Naive thymus-derived CD4-positive, alpha-beta T cell (primary cell): ENCODE measurements at regions not wholly inside any gene's neighbourhood (a gene's known extent, or its start where the extent isn't known, plus 50 kb on each side); places are given as distances from the start of the nearest gene placed in this dataset.
"Not testable (repeated sequence)": the region's sequence is repeated elsewhere in the genome, so short reads cannot be mapped to it uniquely, and the experiment has no call there.

Source experiments
- ATAC-seq: fragments of 150-1000 bp; cut with Tn5 transposase; 2 replicates; pipeline ENCODE4 v1.10.0; 2021; ENCODE audit warnings: mild to moderate bottlenecking, moderate library complexity
- CTCF ChIA-PET: fragments of 350-600 bp; sonication (Branson Sonifier 250); formaldehyde crosslinking; loops from one replicate; lab custom pipeline; 2021; ENCODE audit warnings: antibody characterized with exemption; lab: Charles Lee
- POLR2A ChIA-PET: fragments of 350-600 bp; sonication (Branson Sonifier 250); formaldehyde crosslinking; loops from one replicate; lab custom pipeline; 2021; ENCODE audit warnings: antibody characterized with exemption, inconsistent platforms; lab: Charles Lee
- DNase-seq, 9 donors: peaks; one replicate each; pipeline versions ENCODE4 v3.0.0 to v3.0.0-alpha.2; 2020 to 2022; ENCODE audit warnings: mixed read lengths in 1 of 9
- H3K27ac ChIP-seq: one replicate; pipeline ENCODE4 v1.7.0; 2013; ENCODE audit warnings: mild to moderate bottlenecking, low read depth, low read length, moderate library complexity
- H3K27me3 ChIP-seq, 2 donors: one replicate each; pipeline ENCODE4 v1.7.0; 2013; ENCODE audit warnings: low read length in 2 of 2, mild to moderate bottlenecking in 2 of 2, moderate library complexity in 2 of 2; ENCODE audit not compliant: control insufficient read depth in 2 of 2, insufficient read depth in 2 of 2
- H3K36me3 ChIP-seq, 3 experiments: 1 replicate in 2 of 3; 2 replicates in 1 of 3; pipeline ENCODE4 v1.7.0; 2013; ENCODE audit warnings: low read length in 3 of 3, mild to moderate bottlenecking in 3 of 3, moderate library complexity in 1 of 3; ENCODE audit not compliant: insufficient read depth in 3 of 3, control insufficient read depth in 2 of 3
- H3K4me1 ChIP-seq, 2 donors: one replicate each; pipeline ENCODE4 v1.7.0; 2013; ENCODE audit warnings: low read length in 2 of 2, mild to moderate bottlenecking in 2 of 2, moderate library complexity in 1 of 2; ENCODE audit not compliant: control insufficient read depth in 2 of 2, insufficient read depth in 2 of 2
- H3K4me3 ChIP-seq: 2 replicates; pipeline ENCODE4 v1.7.0; 2013; ENCODE audit warnings: mild to moderate bottlenecking, low read length
- H3K9me3 ChIP-seq, 3 experiments: 1 replicate in 2 of 3; 2 replicates in 1 of 3; pipeline ENCODE4 v1.7.0; 2013; ENCODE audit warnings: low read length in 3 of 3; ENCODE audit not compliant: control insufficient read depth in 2 of 3
- H3K27ac Mint-ChIP-seq, 9 donors: one replicate each; pipeline ENCODE4 v1.8.0; 2020 to 2022; ENCODE audit warnings: mixed read lengths in 9 of 9, mild to moderate bottlenecking in 8 of 9, moderate library complexity in 5 of 9, inconsistent platforms in 2 of 9
- H3K27me3 Mint-ChIP-seq, 5 donors: one replicate each; pipeline ENCODE4 v1.8.0; 2021 to 2022; ENCODE audit warnings: mixed read lengths in 5 of 5, mild to moderate bottlenecking in 1 of 5
- H3K36me3 Mint-ChIP-seq, 5 donors: one replicate each; pipeline ENCODE4 v1.8.0; 2020 to 2022; ENCODE audit warnings: mixed read lengths in 5 of 5, mild to moderate bottlenecking in 3 of 5, inconsistent platforms in 1 of 5
- H3K4me1 Mint-ChIP-seq, 7 donors: one replicate each; pipeline ENCODE4 v1.8.0; 2020 to 2022; ENCODE audit warnings: mixed read lengths in 7 of 7, mild to moderate bottlenecking in 3 of 7, inconsistent platforms in 1 of 7
- H3K4me3 Mint-ChIP-seq, 10 donors: one replicate each; pipeline ENCODE4 v1.8.0; 2020 to 2022; ENCODE audit warnings: mild to moderate bottlenecking in 10 of 10, mixed read lengths in 10 of 10, moderate library complexity in 6 of 10, inconsistent platforms in 2 of 10
- H3K9me3 Mint-ChIP-seq, 11 donors: one replicate each; pipeline ENCODE4 v1.8.0; 2020 to 2022; ENCODE audit warnings: mixed read lengths in 11 of 11, mild to moderate bottlenecking in 4 of 11, inconsistent platforms in 1 of 11, moderate library complexity in 1 of 11
- intact Hi-C, 2 donors: fragments of 100-400 bp; cut with micrococcal nuclease; formaldehyde crosslinking; loops; one replicate each; pipeline ENCODE4 v1.15.1; 2023

DNA sequence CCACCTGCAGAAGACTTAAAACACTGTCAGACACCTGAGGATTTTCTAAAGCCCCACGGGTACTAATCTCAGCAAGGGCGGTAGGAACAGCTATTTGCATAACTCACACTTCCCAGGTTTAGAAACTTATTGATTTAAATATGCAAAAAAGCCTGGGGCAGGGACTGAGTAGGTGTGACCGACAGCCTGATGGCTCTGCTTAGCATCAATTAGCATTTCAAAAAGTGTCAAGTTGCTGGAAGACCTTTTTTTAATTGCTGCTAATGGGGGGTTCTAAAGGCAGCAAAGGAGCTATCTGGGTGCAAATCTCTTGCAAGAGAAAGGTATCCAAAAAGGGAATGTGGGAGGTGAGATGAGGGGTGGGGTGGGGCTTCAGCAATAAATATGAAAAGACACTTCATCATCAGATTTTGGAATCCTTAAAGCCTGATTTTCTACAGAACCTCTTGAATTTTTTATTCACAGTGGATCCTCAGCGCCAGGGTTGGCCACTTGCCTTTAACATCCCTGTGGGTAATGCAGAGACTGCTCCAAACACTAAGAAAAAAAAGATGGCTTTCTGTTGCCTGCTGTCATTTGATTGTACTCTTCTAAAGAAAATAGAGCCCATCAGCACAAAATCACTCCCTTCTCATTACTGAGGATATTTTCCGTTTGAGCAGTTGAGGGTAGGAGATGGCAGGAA, 121.1 kb upstream of the RMP24 start:
- ChIA-PET CTCF (no interaction called here), POLR2A (no interaction called here)
- H3K4me1 ChIP-seq: no peaks in the 10 kb centered on the region
- Mint-ChIP-seq H3K36me3 (peaks cover 0 to 3% (median 0%) of the 10 kb centered on the region in 5 donors), H3K9me3 (peaks cover 0 to 4% (median 0%) of the 10 kb centered on the region in 11 donors), H3K4me1 (no peaks in the 10 kb centered on the region), H3K27me3 (peaks cover 0 to 9% (median 6%) of the 10 kb centered on the region in 5 donors), H3K4me3 (no peak overlapping the region), H3K27ac (no peak overlapping the region)
- no peak overlapping the region for H3K4me3 ChIP-seq
- DNase-seq: no peak
- no peaks in the 10 kb centered on the region for H3K36me3 ChIP-seq
- intact Hi-C loops: no loop called here
- H3K27me3 ChIP-seq: no peaks in the 10 kb centered on the region
- ATAC-seq: no peak
- no peak overlapping the region for H3K27ac ChIP-seq
- H3K9me3 ChIP-seq: no peaks in the 10 kb centered on the region

DNA sequence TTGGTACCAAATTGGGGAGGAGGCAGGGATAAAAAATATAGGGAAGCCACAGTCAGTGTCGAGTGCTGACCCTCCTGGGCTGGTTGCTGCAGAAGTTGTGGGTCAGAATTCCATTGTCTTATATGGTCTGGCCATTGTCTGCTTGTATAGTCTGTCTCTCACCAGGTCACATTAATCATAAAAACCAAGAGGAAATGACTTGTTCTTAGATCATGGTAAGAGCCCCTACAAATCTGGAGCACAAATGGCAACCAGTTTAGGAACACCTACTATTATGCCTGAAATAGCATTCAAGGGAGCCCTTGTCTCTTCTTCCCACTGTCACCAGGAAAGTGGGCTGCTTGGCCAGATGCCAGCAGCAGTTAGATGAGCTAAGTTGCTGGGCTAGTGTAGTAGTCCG, 119.7 kb upstream of the RMP24 start:
- DNase-seq: no peak
- ATAC-seq: no peak
- no peaks in the 10 kb centered on the region for H3K9me3 ChIP-seq
- H3K4me3 Mint-ChIP-seq: no peak overlapping the region
- no peaks in the 10 kb centered on the region for H3K36me3 ChIP-seq
- no peak overlapping the region for H3K27ac ChIP-seq
- CTCF ChIA-PET: no interaction called here
- H3K9me3 Mint-ChIP-seq: peaks cover 0 to 6% (median 0%) of the 10 kb centered on the region in 11 donors
- no peaks in the 10 kb centered on the region for H3K27me3 ChIP-seq
- H3K36me3 Mint-ChIP-seq: peaks cover 0 to 3% (median 0%) of the 10 kb centered on the region in 5 donors
- H3K4me1 Mint-ChIP-seq: no peaks in the 10 kb centered on the region
- no peaks in the 10 kb centered on the region for H3K4me1 ChIP-seq
- H3K27me3 Mint-ChIP-seq: peaks cover 0 to 10% (median 6%) of the 10 kb centered on the region in 5 donors
- POLR2A ChIA-PET: no interaction called here
- H3K4me3 ChIP-seq: no peak overlapping the region
- H3K27ac Mint-ChIP-seq: no peak overlapping the region
- intact Hi-C loops: no loop called here

DNA sequence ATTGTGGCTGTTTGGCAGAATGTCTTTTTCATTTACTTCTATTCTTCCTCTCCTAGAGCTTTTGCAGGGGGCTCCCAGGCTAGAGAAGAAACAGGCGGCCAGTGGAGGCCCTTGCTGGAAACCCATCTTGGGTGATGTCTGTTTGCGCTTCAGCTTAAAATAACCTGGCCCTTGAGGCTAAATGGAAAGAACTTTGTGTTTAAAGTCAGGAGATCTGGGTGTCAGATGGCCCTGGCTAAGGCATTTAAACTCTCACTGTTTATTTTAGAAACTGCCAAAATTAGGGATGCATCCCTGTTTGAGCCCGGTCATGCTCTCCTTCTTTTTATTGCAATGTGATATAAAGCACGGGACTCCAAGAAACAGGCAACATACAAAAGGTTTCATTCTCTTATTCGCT, 118.4 kb upstream of the RMP24 start:
- Histone ChIP-seq H3K27ac (no peak overlapping the region), H3K36me3 (no peaks in the 10 kb centered on the region), H3K4me1 (no peaks in the 10 kb centered on the region), H3K27me3 (no peaks in the 10 kb centered on the region), H3K9me3 (no peaks in the 10 kb centered on the region), H3K4me3 (no peak overlapping the region)
- Mint-ChIP-seq H3K4me1 (no peaks in the 10 kb centered on the region), H3K9me3 (peaks cover 0 to 6% (median 0%) of the 10 kb centered on the region in 11 donors), H3K27ac (no peak overlapping the region), H3K27me3 (peaks cover 0 to 14% (median 8%) of the 10 kb centered on the region in 5 donors), H3K4me3 (no peak overlapping the region), H3K36me3 (peaks cover 0 to 3% (median 0%) of the 10 kb centered on the region in 5 donors)
- intact Hi-C loops: loop anchor here in 1 of 2 donors (2.0 kb wide), 1 partner anchor 21 kb away; no protein-coding TSS in a partner anchor
- ChIA-PET POLR2A (no interaction called here), CTCF (no interaction called here)
- no peak for DNase-seq
- ATAC-seq: no peak

DNA sequence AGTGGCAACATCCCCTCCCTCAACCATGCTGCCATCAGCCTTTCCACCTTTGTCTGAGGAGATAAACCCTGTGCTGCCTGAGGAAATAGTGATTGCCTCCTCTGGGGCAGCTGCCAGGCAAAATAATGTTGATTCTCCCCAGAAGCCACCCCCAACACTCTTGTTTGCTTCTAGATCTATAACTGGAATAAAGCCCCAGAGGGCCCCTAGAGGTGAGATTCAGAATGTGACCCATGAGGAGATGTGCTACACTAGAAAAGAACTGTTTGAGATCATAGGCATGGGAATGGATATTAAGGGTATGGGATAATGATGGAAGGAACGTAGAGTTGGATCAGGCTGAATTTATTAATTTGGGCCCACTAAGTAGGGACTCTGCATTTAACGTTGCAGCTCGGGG, 116.3 kb upstream of the RMP24 start:
- DNase-seq: no peak
- CTCF ChIA-PET: no interaction called here
- peaks cover 0 to 20% (median 12%) of the 10 kb centered on the region in 5 donors for H3K27me3 Mint-ChIP-seq

DNA sequence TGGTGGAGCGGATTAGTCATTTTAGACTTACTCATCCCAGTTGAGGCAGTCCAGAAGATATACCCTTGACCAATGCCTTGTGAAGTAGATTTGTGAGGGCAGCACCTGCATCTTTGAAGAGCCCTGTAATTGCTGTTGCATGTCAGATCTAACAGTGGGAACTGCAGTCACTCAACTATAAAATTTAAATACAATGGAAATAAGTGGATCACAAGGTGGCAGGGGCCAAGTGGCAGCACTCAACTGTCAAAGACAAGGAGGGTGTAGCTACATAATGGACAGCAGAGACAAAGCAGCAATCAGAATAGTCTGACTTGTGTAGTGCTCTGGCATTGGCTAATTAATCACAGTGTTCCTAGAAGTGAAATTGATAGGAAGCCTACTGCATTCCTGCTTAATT, 115.8 kb upstream of the RMP24 start:
- H3K4me1 ChIP-seq, H3K27me3 ChIP-seq, POLR2A ChIA-PET, H3K27ac Mint-ChIP-seq, H3K4me3 ChIP-seq, H3K4me3 Mint-ChIP-seq, H3K9me3 Mint-ChIP-seq, CTCF ChIA-PET, H3K36me3 Mint-ChIP-seq, H3K27ac ChIP-seq, H3K36me3 ChIP-seq, ATAC-seq, H3K4me1 Mint-ChIP-seq, DNase-seq, H3K9me3 ChIP-seq, intact Hi-C loops: not testable (repeated sequence)
- peaks cover 0 to 20% (median 12%) of the 10 kb centered on the region in 5 donors for H3K27me3 Mint-ChIP-seq

More for the DNA sequence above, 116.3 kb upstream of the RMP24 start:
- intact Hi-C loops: no loop called here
- no peaks in the 10 kb centered on the region for H3K4me1 ChIP-seq
- peaks cover 0 to 3% (median 0%) of the 10 kb centered on the region in 5 donors for H3K36me3 Mint-ChIP-seq
- no peaks in the 10 kb centered on the region for H3K9me3 ChIP-seq
- peaks cover 0 to 6% (median 0%) of the 10 kb centered on the region in 11 donors for H3K9me3 Mint-ChIP-seq
- H3K27ac Mint-ChIP-seq: no peak overlapping the region
- no peak overlapping the region for H3K4me3 ChIP-seq
- POLR2A ChIA-PET: no interaction called here
- H3K4me3 Mint-ChIP-seq: no peak overlapping the region
- H3K27ac ChIP-seq: no peak overlapping the region
- no peaks in the 10 kb centered on the region for H3K27me3 ChIP-seq
- no peaks in the 10 kb centered on the region for H3K36me3 ChIP-seq
- H3K4me1 Mint-ChIP-seq: no peaks in the 10 kb centered on the region
- ATAC-seq: no peak

DNA sequence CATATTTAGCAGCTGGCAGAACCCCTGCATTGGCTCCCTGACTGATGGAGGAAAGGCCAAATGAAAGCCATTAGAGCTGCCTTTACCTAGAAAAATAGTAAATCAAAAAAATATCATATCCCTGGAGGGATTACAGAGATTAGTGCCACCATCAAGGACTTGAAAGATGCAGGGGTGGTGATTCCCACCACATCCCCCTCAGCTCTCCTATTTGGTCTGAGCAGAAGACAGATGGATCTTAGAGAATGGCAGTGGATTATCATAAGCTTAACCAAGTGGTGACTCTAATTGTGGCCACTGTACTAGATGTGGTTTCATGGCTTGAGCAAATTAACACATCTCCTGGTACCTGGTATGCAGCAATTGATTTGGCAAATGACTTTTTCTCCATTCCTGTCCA, 114.9 kb upstream of the RMP24 start:
- H3K4me3 Mint-ChIP-seq, DNase-seq, H3K36me3 ChIP-seq, ATAC-seq, H3K4me1 Mint-ChIP-seq, H3K27ac Mint-ChIP-seq, H3K27me3 ChIP-seq, H3K27ac ChIP-seq, H3K4me1 ChIP-seq, H3K4me3 ChIP-seq, H3K9me3 Mint-ChIP-seq, POLR2A ChIA-PET, intact Hi-C loops, H3K36me3 Mint-ChIP-seq, H3K9me3 ChIP-seq, CTCF ChIA-PET: not testable (repeated sequence)
- peaks cover 0 to 20% (median 8%) of the 10 kb centered on the region in 5 donors for H3K27me3 Mint-ChIP-seq
